ENCODE measurements at regions not wholly inside any gene's neighbourhood (a gene's known extent, or its start where the extent isn't known, plus 50 kb on each side); places are given as distances from the start of the nearest gene placed in this dataset.
"Not testable (repeated sequence)": the region's sequence is repeated elsewhere in the genome, so short reads cannot be mapped to it uniquely, and the experiment has no call there.

DNA sequence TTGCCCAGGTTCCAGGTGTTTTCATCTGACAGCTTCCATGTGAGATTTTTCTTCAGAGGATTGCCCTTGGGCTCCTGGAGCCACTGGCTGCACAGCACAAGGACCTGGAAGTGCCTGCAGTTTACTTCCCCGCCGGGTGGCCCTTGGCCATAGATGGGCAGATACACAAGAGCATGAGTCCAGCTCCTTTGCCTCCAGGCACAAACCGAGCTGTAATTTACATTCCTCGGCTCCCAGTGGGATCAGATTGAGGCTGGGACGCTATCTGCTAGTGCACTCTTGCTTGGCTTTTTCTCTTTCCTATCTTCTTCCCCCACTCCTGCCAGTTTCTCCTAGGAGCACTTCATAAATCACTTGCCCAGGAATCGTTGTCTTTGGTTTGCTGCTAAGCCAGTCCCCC, 85.4 kb upstream of the RALY start:
- DNase-seq: no peak

DNA sequence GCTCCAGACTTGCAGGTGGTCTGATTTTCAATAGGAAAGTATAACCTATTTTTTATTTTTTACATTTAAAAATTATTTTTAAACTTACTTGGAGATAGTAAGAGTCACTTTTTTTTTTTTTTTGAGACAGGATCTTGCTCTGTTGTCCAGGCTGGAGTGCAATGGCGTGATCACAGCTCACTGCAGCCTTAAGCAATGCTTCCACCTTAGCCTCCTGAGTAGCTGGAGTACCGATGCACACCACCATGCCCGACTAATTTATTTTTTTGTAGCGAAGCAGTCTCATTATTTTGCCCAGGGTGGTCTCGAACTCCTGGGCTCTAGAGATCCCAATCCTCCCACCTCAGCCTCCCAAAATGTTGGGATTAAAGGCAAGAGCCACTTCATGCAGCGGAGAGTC, 84.8 kb upstream of the RALY start:
- no peak for DNase-seq

DNA sequence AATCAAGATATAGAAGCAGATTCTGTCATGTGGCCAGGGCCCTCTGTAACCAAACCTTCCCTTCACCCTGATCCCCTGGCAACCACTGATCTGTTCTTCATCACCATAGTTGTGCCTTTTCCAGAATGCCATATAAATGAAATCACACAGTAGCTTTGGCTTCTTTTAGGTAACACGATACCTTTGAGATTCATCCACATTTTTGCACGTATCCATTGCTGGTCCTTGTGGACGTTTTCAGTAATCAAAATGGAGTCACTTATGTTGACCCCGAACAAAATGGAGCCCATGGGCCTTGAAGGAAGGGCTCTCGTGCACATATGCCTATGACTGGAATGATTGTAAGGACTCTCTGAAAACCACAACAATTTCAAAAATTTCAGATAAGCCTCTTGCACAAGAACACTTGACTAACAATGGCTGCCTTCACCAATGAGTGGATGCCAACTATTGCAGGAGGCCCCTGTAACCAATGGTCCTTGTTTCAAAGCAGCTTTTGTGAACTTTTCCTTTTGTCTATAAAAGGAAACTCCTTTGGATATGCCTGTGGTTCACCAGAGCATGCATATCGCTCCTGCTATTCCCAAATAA, 84.3 kb upstream of the RALY start:
- DNase-seq: no peak

DNA sequence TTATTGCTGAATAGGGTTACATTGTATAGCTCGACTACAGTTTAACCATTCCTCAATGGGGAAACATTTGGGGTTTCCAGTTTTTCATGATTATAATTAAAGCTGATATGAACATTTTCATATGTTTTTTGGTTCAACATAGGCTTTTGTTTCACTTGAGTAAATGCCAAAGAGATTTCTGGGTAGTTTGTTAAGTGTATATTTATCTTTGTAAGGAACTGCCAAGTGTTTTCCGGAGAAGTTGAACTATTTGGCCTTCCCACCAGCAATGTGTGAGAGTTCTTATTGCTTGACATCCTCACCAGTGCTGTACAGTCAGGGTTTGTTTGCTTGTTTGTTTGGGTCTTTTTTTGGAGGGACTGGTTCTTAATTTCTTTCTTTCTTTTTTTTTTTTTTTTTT, 83.7 kb upstream of the RALY start:
- DNase-seq: no peak

DNA sequence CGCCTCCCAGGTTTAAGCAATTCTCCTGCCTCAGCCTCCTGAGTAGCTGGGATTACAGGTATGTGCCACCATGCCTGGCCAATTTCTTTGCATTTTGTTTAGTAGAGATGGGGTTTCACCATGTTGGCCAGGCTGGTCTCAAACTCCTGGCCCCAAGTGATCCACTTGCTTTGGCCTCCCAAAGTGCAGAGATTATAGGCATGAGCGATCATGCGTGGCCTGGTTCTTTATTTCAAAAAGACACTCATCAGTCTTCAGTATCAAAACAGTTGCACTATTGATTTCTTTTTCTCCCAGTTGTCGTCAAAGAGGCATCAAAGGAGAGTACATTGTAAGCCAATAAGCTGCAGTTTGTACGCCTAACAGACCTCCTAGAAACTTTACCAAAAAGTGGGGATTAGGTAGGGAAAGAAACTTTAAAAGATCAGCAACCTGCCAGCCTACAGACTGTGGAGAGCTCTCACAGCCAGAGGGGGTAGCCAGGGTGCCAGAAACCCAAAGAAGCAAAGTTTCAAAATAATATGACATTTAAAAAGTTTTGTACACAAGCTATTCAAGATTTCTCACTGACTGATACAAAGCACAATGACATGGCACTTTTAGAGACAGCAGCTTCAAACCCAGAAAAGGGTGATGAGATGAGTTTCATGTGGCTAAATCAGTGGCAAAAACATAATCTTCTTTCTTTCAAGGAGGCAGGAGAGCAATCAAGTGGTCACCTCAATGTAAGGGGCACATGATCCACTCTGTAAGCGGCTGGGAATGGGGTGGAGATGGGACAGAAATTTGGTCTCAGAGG, 83.0 kb upstream of the RALY start:
- DNase-seq: no peak

DNA sequence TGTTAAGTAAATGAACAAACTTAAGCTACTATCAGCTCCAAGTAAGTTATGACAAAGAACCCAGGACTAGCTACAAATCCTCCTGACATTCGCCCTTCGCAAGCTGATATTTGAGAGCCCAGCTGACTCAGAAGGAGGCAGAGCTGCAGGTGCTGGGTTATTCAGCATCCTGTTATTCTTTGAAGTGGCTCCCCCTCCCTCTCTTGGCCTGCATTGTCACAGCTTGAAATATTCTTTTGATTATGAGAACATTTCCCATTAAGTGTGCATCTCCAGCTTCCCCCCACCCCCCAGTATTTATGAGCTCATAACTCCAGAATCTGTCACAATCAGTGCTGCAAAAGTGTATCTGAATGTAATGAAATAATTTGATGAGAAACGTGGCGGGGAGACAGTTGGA, 78.8 kb upstream of the RALY start:
- DNase-seq: peak; percentile 22 to 25

DNA sequence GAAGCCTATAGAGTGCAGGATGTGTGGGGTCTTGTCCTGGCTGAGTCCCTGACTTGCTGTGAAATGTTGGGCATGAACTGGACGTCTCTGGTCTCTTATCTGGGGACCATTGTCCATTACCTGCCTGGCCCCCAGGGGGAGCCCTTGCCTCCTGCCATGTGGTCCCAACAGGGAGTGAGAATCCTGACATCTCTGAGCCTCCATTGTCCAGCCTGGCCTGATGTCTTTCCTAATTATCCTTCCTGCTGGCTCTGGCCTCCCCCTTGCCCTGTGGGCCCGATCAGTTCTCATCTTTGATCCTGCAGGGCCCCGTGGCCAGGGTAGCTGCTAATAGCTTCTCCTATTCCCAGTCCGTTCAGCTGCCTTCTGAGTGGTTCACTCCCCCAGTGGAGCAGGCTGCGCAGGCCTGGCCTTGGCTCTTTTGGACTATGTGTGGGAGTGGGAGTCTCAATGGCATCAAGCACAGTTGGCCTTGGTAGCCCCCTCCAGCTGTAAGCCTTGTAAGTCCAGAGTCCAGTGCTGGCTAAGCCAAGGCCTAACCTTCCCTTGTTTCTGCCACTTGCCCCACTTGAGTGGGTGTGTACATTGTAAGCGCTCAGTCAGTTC, 77.9 kb upstream of the RALY start:
- peak; percentile 71 to 74 for DNase-seq

DNA sequence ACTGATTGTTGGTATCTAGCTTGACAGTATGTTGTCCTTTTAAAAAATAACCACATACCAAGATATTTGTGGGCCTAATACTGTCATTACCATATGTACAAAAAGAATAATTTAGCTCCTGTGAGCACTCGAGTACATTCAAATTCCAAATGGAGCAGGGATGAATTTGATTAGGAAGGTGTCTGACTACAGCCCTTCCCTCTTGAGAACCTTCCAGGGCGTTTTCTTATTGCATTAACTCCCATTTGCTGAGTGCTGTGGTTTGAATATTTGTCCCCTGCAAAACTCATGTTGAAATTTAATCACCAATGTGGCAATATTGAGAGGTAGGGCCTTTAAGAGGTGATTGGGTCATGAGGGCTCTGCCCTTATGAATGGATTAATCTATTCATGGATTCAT, 76.9 kb upstream of the RALY start:
- no peak for DNase-seq

DNA sequence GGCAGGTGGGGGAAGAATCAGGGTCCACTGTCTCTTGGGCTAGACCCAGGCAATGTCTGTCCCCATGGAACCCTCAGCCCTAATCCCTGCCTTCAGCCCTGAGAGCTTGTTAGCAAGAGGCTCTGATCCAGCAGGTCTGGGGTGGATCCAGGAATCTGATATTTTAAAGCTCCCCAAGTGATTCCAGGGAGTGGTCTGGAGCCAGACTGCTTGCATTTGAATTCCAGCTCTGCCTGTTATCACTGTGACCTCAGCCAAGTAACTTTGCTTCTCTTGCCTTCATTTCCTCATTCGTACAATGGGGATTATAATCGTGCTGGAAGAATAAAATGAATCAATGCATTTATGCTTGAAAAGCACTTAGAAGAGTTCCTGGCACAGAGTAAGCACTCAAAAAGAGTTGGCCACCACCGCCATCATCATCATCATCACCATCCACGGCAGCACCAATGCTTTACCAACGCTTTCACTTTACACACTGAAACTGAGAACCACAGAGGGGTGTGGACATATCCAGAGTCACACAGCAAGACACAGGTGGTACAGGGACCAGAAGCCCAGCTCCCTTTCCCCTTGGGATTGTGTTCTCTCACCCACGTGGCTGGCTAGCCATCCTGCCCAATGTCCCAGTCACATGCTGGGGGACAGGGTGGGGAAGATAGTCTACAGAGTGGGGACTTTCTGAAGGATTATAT, 75.7 kb upstream of the RALY start:
- no peak for DNase-seq

DNA sequence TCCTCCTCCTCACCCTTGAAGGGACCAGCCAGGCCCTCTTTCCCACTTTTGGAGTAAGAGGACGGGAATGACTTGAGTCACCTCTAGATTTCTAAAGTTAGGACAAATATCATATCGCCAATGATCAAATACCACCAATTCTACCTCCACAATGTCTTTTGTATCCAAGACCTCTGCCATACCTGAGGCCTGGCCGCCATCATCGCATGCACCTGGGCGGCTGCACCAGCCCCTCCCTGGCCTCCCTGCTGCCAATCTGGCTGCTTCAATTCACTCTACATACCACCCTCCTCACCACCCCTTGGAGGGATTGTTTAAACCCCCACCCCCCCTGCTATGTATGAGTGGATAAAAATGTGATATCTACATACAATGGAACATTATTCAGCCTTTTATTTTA, 75.0 kb upstream of the RALY start:
- no peak for DNase-seq

DNA sequence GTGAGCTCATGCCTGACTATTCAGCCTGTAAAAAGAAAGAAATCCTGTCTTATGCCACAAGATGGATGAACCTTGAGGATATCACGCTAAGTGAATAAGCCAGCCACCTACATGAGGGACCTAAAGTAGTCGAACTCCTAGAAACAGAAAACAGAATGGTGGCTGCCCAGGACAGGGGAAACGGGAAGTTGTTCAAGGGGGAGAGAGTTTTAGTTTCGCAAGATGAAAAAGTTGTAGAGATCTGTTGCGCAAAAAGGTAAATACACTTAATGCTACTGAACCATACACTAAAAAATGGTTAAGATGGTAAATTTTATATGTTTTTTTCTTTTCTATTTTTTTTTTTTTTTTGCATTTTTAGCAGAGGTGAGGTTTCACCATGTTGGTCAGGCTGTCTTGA, 74.1 kb upstream of the RALY start:
- DNase-seq: no peak

DNA sequence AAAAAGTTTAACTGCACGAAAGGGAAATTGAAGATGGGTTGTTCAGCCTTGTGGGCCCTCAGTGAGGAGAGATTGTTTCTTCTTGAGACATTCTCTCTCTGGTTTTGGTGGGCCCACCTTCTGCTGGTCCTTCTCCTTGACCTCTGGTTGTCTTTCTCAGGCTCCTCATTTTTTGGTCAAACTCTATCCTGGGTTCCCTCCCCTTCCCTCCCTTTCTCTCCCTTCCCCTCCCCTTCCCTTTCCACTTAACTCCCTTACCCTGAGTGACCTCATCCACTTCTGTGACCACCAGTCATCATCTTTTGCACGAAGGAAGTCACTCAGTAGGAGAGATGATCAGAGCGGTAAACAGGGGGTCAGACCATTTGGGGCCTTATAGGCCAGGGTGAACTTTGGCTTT, 71.5 kb upstream of the RALY start:
- DNase-seq: no peak

DNA sequence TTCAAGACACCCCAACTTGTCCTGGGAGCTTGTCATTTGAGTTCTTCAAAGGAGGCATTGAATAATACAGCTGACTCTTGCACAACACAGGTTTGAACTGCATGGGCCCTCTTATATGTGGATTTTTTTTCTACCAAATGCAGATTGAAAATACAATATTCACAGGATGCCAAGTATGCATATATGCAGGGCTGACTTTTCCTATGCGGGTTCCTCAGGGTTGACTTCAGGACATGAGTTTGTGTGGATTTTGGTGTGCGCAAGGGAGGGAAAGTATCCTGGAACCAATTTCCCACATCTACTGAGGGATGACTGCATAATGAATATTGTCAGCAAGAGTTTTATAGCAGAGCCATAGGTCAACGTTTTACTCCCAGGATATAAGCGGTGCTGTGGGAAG, 70.0 kb upstream of the RALY start:
- no peak for DNase-seq

DNA sequence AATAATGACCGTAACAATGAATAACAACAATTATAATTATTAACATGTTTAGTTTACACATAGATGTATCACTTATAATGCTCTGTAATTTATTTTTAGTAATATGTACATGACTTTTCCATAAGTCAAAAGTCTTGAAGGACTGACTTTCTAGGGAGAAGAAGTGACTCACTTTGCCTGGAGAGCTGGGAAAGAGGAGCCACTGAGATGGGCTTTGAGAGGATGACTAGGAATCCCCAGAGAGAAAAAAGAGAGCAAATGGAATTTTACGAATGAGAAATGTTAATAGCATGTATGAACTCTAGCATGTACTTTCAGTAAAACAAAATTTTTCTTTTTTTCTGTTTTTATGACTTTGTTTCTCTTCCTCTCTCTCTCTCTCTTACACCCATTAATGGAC, 67.8 kb upstream of the RALY start:
- DNase-seq: no peak

DNA sequence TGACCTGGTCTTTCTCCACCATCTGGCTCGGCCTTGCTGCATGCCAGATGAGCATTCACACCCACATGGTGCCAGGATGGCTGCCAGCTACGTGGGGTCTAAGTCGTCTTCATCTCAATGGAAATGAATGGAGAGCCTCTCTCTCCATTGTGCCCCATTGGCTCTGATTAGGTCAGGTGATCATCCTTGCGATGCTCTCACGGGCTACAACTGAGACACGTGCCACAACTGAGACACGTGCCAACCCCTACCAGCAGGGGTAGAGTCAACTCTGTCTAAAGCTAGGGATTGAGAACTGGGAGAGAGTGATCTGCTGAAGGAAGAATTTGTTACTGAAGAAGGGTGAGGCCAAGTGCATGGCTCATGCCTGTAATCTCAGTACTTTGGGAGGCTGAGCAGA, 67.3 kb upstream of the RALY start:
- no peak for DNase-seq

DNA sequence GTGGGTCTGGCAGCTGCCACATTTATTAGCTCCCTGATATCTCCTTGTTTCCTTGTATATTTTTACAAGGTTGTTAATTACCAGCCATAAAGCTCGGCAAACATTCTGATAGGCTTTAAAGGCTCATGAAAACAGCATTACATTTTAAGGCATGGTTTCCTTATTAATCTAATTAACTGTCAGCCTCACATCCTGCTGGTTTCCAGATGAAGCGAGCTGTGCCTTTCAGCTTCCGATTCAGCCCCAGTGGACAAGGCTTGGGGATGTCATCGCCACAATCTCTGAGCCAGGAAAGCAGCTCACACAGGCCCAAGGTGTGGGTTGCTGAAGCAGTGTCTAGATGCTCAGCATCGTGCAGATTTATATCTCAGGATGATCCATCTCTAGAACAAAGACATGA, 66.0 kb upstream of the RALY start:
- no peak for DNase-seq

DNA sequence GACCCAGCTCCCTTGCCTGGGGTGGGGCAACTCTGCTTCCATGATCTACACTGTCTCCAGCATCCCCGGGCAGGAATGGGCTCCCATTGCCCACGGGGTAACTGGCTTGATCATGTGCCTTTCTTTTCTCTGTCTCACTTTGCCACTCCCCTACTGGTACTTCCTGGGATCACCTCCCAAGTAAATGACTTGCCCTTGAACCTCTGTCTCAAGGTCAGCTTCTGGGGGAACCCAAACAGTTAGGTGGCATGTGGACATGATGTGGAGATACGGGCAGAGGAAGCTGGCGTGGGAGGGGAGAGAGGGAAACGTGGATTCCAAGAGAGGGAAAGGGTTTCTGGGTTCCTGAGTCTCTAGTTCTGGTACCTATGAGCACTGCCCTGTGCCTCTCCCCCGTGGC, 63.8 kb upstream of the RALY start:
- DNase-seq: no peak

DNA sequence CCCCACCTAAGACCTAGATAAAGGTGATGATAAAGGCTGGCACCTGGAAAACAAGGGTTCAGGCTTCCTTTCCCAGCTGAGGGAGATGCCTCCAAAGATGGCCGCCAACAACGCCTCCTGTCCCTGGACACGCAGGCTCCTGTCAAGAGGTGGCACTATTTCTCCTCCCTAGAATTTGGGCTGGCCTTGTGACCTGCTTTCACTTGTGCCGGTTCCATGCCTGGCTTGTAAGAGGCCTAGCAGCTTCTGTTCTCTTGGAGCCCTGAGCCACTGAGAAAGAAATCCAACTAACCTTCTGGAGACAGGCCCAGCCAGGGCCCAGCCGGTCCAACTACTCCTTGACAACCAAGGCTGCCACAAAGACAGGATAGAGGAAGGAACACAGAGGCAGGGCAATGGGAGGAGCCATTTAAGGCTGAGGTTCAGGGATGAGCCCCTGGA, 60.2 kb upstream of the RALY start:
- DNase-seq: peak; percentile 54 to 56

DNA sequence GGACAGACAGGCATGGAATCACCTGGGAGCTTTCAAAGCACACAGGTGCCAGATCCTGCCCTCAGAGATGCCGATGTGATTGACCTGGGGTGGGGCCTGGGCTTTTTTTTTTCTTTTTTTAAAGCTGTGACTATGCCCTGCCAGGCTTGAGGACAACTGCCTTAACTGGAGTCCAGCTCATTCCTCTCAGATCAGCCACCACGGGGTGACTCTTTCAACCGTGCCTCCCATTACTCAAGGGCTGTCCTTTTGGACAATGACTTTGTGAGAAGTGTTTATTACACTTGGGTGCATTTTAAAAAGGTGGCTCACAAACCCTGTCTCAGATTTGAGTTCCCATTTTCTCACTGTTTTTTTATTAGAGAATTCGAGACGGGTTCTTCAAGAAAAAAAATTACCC, 57.1 kb upstream of the RALY start:
- no peak for DNase-seq

DNA sequence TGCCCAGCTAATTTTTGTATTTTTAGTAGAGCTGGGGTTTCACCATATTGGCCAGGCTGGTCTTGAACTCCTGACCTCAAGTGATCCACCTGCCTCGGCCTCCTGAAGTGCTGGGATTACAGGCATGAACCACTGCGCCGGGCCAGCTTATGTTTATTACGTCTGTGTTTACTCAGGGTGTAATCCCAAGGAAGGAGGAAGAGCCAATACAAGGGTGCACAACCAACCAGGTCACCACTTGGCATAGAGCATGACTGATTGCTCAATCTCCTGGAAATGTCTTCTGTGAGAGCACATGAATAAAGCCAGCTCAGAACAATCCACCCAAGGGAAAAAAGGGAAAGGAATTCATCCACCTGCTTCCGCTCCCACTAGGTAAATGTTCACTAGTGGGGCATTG, 54.7 kb upstream of the RALY start:
- not testable (repeated sequence) for DNase-seq

DNA sequence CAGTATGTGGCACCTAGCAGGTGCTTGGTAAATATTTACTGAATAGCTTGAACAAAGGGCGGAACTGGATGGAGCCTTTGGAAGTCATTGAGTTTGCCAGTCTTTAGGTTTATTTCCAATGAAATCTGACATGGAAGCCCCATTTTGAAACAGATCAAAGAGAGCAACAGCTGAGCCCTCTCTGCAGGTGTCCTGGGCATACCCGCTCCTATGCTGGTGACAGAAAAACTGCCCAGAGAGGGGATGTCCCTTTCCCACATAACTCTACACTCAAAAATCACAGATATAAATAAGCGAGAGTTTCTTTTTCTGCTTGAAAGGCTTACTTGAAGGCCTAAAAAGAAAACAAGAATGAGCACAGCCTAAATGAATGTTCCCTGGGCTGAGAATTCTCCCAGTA, 53.0 kb upstream of the RALY start:
- DNase-seq: no peak
